ENCODE measurements at regions not wholly inside any gene's neighbourhood (a gene's known extent, or its start where the extent isn't known, plus 50 kb on each side); places are given as distances from the start of the nearest gene placed in this dataset.

GRCh38 chr7:42833411-42833810 lies 78.5 kb downstream of the C7orf25 start:
- TF ChIP-seq CTCF (IDR thresholded peaks at IDR 0.05; ENCODE audit: insufficient read depth, low read length, poor library complexity, severe bottlenecking), result no peak
- no peak for TF ChIP-seq EZH2phosphoT487 (conservative IDR thresholded peaks at IDR 0.05; ENCODE audit: low read length)

Data from SU-DHL-6 (cell line).